ENCODE measurements at regions not wholly inside any gene's neighbourhood (a gene's known extent, or its start where the extent isn't known, plus 50 kb on each side); places are given as distances from the start of the nearest gene placed in this dataset.
A peak's percentile ranks its signal among the peaks of the same experiment; 100 is the strongest.

DNA sequence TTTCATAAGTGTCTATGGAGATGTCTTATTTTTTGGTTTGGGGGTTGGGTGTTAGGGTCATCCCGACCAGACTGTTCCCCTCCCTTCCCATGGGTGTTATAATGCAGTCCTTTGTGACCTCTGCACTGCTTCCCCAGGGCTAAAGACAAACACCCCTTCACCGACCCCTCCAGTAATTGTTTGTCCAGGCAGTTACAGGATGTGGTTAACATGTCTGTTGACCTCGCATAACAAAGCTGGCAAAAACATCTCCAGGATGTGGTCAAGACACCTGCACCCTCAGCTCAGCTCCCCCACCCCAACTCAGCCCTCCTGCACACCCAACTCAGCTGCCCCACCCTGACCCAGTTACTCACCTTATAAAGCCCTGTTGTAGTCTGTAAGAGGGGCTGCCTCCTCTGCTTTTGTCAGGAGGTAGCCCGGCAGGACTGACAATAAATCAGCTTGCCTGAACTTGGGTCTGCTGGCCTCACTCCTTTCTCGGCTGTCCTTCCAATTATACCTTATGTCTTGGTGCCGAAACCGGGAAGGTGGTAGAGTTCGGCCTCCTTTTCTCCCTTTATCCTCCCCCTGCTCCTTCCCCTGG lies 102.2 kb downstream of the ZNF92 start (continued):
- TF ChIP-seq TOE1 (CRISPR knock-in tag; IDR thresholded peaks at IDR 0.05) (no peak), NFE2L2 (IDR thresholded peaks at IDR 0.05; ENCODE audit: low read length) (no peak), MZF1 (CRISPR knock-in tag; IDR thresholded peaks at IDR 0.05; ENCODE audit: borderline replicate concordance) (no peak), SAP130 (CRISPR knock-in tag; IDR thresholded peaks at IDR 0.05; ENCODE audit: low read depth) (peak; percentile 73), RBM39 (IDR thresholded peaks at IDR 0.05; ENCODE audit: low read depth, low read length, poor library complexity, severe bottlenecking) (no peak), FOXK1 (CRISPR knock-in tag; IDR thresholded peaks at IDR 0.05; ENCODE audit: borderline replicate concordance, low read depth) (peak; percentile 79; the same call in 1 of the 2 replicates), YEATS2 (CRISPR knock-in tag; IDR thresholded peaks at IDR 0.05; ENCODE audit: borderline replicate concordance) (peak; percentile 31; the same call in 1 of the 2 replicates), STAG1 (CRISPR knock-in tag; IDR thresholded peaks at IDR 0.05) (peak; percentile 33; the same call in 1 of the 2 replicates), WIZ (CRISPR knock-in tag; IDR thresholded peaks at IDR 0.05) (no peak), TAF15 (IDR thresholded peaks at IDR 0.05; ENCODE audit: low read depth, low read length, poor library complexity, severe bottlenecking) (no peak), ZNF629 (CRISPR knock-in tag; conservative IDR thresholded peaks at IDR 0.05) (peak; percentile 38; the same call in 1 of the 2 replicates), AHR (CRISPR knock-in tag; IDR thresholded peaks at IDR 0.05) (no peak), FOSL2 (CRISPR knock-in tag; IDR thresholded peaks at IDR 0.05) (peak; percentile 79), ZNF556 (CRISPR knock-in tag; IDR thresholded peaks at IDR 0.05; ENCODE audit: borderline replicate concordance) (peak; percentile 29; the same call in 1 of the 2 replicates), CBFB (CRISPR knock-in tag; IDR thresholded peaks at IDR 0.05) (peak; percentile 100), IRX3 (CRISPR knock-in tag; IDR thresholded peaks at IDR 0.05; ENCODE audit: borderline replicate concordance, low read depth) (no peak)
- TF ChIP-seq, protein P1, sequence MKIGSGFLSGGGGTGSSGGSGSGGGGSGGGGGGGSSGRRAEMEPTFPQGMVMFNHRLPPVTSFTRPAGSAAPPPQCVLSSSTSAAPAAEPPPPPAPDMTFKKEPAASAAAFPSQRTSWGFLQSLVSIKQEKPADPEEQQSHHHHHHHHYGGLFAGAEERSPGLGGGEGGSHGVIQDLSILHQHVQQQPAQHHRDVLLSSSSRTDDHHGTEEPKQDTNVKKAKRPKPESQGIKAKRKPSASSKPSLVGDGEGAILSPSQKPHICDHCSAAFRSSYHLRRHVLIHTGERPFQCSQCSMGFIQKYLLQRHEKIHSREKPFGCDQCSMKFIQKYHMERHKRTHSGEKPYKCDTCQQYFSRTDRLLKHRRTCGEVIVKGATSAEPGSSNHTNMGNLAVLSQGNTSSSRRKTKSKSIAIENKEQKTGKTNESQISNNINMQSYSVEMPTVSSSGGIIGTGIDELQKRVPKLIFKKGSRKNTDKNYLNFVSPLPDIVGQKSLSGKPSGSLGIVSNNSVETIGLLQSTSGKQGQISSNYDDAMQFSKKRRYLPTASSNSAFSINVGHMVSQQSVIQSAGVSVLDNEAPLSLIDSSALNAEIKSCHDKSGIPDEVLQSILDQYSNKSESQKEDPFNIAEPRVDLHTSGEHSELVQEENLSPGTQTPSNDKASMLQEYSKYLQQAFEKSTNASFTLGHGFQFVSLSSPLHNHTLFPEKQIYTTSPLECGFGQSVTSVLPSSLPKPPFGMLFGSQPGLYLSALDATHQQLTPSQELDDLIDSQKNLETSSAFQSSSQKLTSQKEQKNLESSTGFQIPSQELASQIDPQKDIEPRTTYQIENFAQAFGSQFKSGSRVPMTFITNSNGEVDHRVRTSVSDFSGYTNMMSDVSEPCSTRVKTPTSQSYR (CRISPR knock-in tag; IDR thresholded peaks at IDR 0.05; ENCODE audit: borderline replicate concordance), result peak; percentile 64; the same call in 1 of the 2 replicates
- TF ChIP-seq, protein P2, sequence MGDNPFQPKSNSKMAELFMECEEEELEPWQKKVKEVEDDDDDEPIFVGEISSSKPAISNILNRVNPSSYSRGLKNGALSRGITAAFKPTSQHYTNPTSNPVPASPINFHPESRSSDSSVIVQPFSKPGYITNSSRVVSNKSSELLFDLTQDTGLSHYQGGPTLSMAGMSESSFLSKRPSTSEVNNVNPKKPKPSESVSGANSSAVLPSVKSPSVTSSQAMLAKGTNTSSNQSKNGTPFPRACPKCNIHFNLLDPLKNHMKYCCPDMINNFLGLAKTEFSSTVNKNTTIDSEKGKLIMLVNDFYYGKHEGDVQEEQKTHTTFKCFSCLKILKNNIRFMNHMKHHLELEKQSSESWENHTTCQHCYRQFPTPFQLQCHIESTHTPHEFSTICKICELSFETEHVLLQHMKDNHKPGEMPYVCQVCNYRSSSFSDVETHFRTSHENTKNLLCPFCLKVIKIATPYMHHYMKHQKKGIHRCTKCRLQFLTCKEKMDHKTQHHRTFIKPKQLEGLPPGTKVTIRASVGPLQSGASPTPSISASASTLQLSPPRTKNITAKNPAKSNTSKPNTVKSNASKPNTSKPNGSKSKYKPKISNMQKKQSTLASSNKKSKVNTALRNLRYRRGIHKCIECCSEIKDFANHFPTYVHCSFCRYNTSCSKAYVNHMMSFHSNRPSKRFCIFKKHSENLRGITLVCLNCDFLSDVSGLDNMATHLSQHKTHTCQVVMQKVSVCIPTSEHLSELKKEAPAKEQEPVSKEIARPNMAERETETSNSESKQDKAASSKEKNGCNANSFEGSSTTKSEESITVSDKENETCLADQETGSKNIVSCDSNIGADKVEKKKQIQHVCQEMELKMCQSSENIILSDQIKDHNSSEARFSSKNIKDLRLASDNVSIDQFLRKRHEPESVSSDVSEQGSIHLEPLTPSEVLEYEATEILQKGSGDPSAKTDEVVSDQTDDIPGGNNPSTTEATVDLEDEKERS (CRISPR knock-in tag; IDR thresholded peaks at IDR 0.05), result 0 out of 2 replicates have a peak, but pooled peaks have one; percentile 59
- TF ChIP-seq, protein P3, sequence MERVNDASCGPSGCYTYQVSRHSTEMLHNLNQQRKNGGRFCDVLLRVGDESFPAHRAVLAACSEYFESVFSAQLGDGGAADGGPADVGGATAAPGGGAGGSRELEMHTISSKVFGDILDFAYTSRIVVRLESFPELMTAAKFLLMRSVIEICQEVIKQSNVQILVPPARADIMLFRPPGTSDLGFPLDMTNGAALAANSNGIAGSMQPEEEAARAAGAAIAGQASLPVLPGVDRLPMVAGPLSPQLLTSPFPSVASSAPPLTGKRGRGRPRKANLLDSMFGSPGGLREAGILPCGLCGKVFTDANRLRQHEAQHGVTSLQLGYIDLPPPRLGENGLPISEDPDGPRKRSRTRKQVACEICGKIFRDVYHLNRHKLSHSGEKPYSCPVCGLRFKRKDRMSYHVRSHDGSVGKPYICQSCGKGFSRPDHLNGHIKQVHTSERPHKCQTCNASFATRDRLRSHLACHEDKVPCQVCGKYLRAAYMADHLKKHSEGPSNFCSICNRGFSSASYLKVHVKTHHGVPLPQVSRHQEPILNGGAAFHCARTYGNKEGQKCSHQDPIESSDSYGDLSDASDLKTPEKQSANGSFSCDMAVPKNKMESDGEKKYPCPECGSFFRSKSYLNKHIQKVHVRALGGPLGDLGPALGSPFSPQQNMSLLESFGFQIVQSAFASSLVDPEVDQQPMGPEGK (CRISPR knock-in tag; IDR thresholded peaks at IDR 0.05), result peak; percentile 99
